Lower lobe of right lung (tissue), 2 donors: ENCODE measurements at regions not wholly inside any gene's neighbourhood (a gene's known extent, or its start where the extent isn't known, plus 50 kb on each side); places are given as distances from the start of the nearest gene placed in this dataset.

Experiments
- ATAC-seq, 2 donors: fragments of 200-7000 bp; cut with Tn5 transposase; one replicate each; pipeline ENCODE4 v1.9.1; 2020 to 2022; ENCODE audit warnings: mild to moderate bottlenecking in 2 of 2, moderate library complexity in 2 of 2
- DNase-seq: peaks from one replicate; pipeline ENCODE4 v3.0.0-alpha.2; 2020
- H3K27ac ChIP-seq: fragments of 200-600 bp; one replicate; pipeline ENCODE4 v1.8.0; 2022
- H3K27me3 ChIP-seq: fragments of 200-600 bp; one replicate; pipeline ENCODE4 v1.8.0; 2022; ENCODE audit warnings: low read depth
- H3K36me3 ChIP-seq: fragments of 200-600 bp; one replicate; pipeline ENCODE4 v1.8.0; 2022; ENCODE audit warnings: mild to moderate bottlenecking
- H3K4me1 ChIP-seq: fragments of 200-600 bp; one replicate; pipeline ENCODE4 v1.8.0; 2022
- H3K4me3 ChIP-seq: fragments of 200-600 bp; one replicate; pipeline ENCODE4 v1.8.0; 2022; ENCODE audit warnings: mild to moderate bottlenecking
- H3K9me3 ChIP-seq: fragments of 200-600 bp; one replicate; pipeline ENCODE4 v1.8.0; 2022
- CTCF ChIP-seq: fragments of 200-600 bp; IDR thresholded peaks from one replicate; pipeline ENCODE4 v1.8.0; 2022; ENCODE audit warnings: antibody characterized with exemption, mild to moderate bottlenecking
- intact Hi-C: fragments of 100-400 bp; cut with DNase I; formaldehyde crosslinking; loops from one replicate; pipeline ENCODE4 v1.11.0; 2022
- donor health status: DM: no; HTN: yes; CAD: no; lungs with severe emphysema.

- intact Hi-C loops = no loop called here
- TF ChIP-seq CTCF = no peak
- ATAC-seq = no peak
These were observed 53.1 kb upstream of the TMEM72 start for GRCh38 chr10:44858017-44858371.

GRCh38 chr10:44858988-44859387, 52.1 kb upstream of the TMEM72 start:
- TF ChIP-seq CTCF = no peak
- H3K4me3 ChIP-seq = no peak overlapping the region
- no peak for DNase-seq
- no peaks in the 10 kb centered on the region for H3K36me3 ChIP-seq
- no peak overlapping the region for H3K27ac ChIP-seq
- H3K27me3 ChIP-seq = no peaks in the 10 kb centered on the region
- ATAC-seq = no peak
- H3K9me3 ChIP-seq = no peaks in the 10 kb centered on the region
- peaks cover 3% of the 10 kb centered on the region for H3K4me1 ChIP-seq
- intact Hi-C loops = no loop called here

More at GRCh38 chr10:44858017-44858371, 53.1 kb upstream of the TMEM72 start:
- Histone ChIP-seq H3K27me3 (no peaks in the 10 kb centered on the region), H3K36me3 (no peaks in the 10 kb centered on the region), H3K4me1 (no peaks in the 10 kb centered on the region), H3K27ac (no peak overlapping the region), H3K4me3 (no peak overlapping the region), H3K9me3 (no peaks in the 10 kb centered on the region)
- no peak for DNase-seq

DNA sequence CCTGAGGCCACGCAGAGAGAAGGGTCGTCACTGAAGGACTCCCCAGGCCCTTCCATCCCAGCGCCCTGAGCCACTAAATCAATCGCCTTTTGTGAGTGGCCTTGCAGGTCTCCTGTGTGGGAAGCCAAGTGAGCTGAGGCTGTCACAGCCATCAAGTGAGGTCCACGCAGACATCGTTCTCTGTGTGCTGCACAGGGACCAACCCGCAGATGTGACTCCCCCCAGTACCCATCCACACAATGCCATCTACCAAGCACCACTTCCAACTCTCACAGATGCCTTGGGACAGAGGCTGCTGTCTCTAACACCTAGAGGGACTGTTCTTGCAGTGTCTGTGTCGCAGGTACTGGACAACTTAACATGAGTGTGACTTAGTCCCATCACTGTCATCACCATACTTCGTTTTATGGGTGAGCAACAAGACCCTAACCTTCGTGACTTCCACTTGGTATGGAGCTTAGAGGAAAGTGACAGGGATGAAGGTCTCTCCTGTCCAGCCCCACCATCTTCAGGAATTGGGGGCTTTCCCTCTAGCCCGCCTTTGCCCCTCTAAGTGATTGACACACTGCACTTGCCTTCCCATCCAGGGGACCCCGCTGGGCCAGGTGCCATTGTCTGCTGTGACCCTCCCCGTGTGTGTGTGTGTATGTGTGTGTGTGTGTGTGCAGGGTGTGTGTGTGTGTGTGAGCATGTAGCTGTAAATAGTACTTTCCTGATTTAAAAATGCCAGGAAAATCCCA, 51.4 kb upstream of the TMEM72 start:
- Histone ChIP-seq H3K27me3 (no peaks in the 10 kb centered on the region), H3K4me3 (no peak overlapping the region), H3K27ac (no peak overlapping the region), H3K36me3 (no peaks in the 10 kb centered on the region), H3K9me3 (no peaks in the 10 kb centered on the region), H3K4me1 (peaks cover 9% of the 10 kb centered on the region)
- intact Hi-C loops = no loop called here
- DNase-seq (no peak), ATAC-seq (no peak)
- TF ChIP-seq CTCF = no peak

- Histone ChIP-seq H3K4me3 (no peak overlapping the region), H3K36me3 (no peaks in the 10 kb centered on the region), H3K27me3 (no peaks in the 10 kb centered on the region), H3K9me3 (no peaks in the 10 kb centered on the region), H3K4me1 (peaks cover 14% of the 10 kb centered on the region), H3K27ac (no peak overlapping the region)
- ATAC-seq (peak; percentile 3 to 11), DNase-seq (no peak)
- intact Hi-C loops = no loop called here
- no peak for TF ChIP-seq CTCF
These were observed 50.1 kb upstream of the TMEM72 start for GRCh38 chr10:44860811-44861736.
